HCT116 (cell line): ENCODE measurements at regions not wholly inside any gene's neighbourhood (a gene's known extent, or its start where the extent isn't known, plus 50 kb on each side); places are given as distances from the start of the nearest gene placed in this dataset.

Experiments
- ATAC-seq: fragments of 200-7000 bp; cut with Tn5 transposase; 2 replicates; pipeline ENCODE4 v1.9.1; 2020; ENCODE audit warnings: mild to moderate bottlenecking, moderate library complexity
- BruUV-seq: library from RNA; stranded (reverse); fragments of 400-500 nt; replicated peaks from 2 replicates; lab custom pipeline; 2021; lab: Mats Ljungman, UMichigan
- CTCF ChIA-PET: fragments of 300-600 bp; sonication (Branson Sonifier 250); formaldehyde crosslinking; loops from one replicate; lab custom pipeline; 2021; ENCODE audit warnings: antibody characterized with exemption; lab: Charles Lee
- POLR2A ChIA-PET: fragments of 300-600, 350-600 bp; sonication (Branson Sonifier 250); formaldehyde crosslinking; loops from one replicate; lab custom pipeline; 2021; ENCODE audit warnings: antibody characterized with exemption; lab: Charles Lee
- RAD21 ChIA-PET, 2 experiments: fragments of 300-600 bp; sonication (Branson Sonifier 250); formaldehyde crosslinking; loops; one replicate each; lab custom pipeline; 2023; ENCODE audit warnings: low total read pairs in 2 of 2; ENCODE audit not compliant: uncharacterized antibody in 2 of 2, unreplicated experiment in 2 of 2, low non-redundant PET in 1 of 2; lab: Charles Lee
- DNase-seq: peaks from one replicate; pipeline ENCODE4 v3.0.0-alpha.2; 2010; ENCODE audit warnings: low read depth, low spot score
- H2AFZ ChIP-seq: fragments of 200-600 bp; shearing (Covaris generic), sonication (generic); 2 replicates; pipeline ENCODE4 v1.6.1; 2017; ENCODE audit warnings: low read depth, mixed run types, mixed read lengths, antibody characterized with exemption, low read length; ENCODE audit not compliant: poor library complexity, severe bottlenecking
- H3K27ac ChIP-seq: 2 replicates; pipeline ENCODE4 v1.5.1; 2012; ENCODE audit warnings: low read depth, low read length
- H3K27me3 ChIP-seq: fragments of 200-600 bp; sonication (generic); 2 replicates; pipeline ENCODE4 v1.6.1; 2016; ENCODE audit warnings: mixed run types, low read length, mixed read lengths; ENCODE audit not compliant: insufficient read depth
- H3K36me3 ChIP-seq, 2 experiments: fragments of 200-500 bp in 1 of 2; fragments of 200-600 bp in 1 of 2; sonication (Bioruptor generic) in 1 of 2; sonication (generic) in 1 of 2; 2 replicates each; pipeline versions ENCODE4 v1.5.1 to v1.6.1; 2014 to 2016; ENCODE audit warnings: low read length in 2 of 2, inconsistent platforms in 1 of 2, mixed read lengths in 1 of 2, mixed run types in 1 of 2; ENCODE audit not compliant: insufficient read depth in 2 of 2, control insufficient read depth in 1 of 2
- H3K4me1 ChIP-seq, 2 experiments: fragments of 200-600 bp in 1 of 2; sonication (generic) in 1 of 2; 2 replicates each; pipeline versions ENCODE4 v1.5.1 to v1.6.1; 2012 to 2017; ENCODE audit warnings: low read length in 2 of 2, inconsistent platforms in 1 of 2, mild to moderate bottlenecking in 1 of 2, mixed read lengths in 1 of 2, mixed run types in 1 of 2, moderate library complexity in 1 of 2; ENCODE audit not compliant: insufficient read depth in 2 of 2, control insufficient read depth in 1 of 2
- H3K4me2 ChIP-seq: fragments of 200-600 bp; sonication (generic); 2 replicates; pipeline ENCODE4 v1.6.1; 2017; ENCODE audit warnings: mixed run types, low read length, mixed read lengths
- H3K4me3 ChIP-seq, 2 experiments: fragments of 200-600 bp in 1 of 2; sonication (generic) in 1 of 2; replicated peaks in 1 of 2; 2 replicates each; pipeline ENCODE4 v1.5.1; 2011 to 2016; ENCODE audit warnings: low read length in 2 of 2, control low read depth in 1 of 2, low read depth in 1 of 2, mild to moderate bottlenecking in 1 of 2, mixed read lengths in 1 of 2, mixed run types in 1 of 2
- H3K79me2 ChIP-seq: fragments of 200-600 bp; sonication (generic); 2 replicates; pipeline ENCODE4 v1.6.1; 2017; ENCODE audit warnings: mild to moderate bottlenecking, mixed run types, low read length, moderate library complexity, mixed read lengths; ENCODE audit not compliant: insufficient read depth
- H3K9ac ChIP-seq: fragments of 200-600 bp; sonication (generic); 2 replicates; pipeline ENCODE4 v1.6.1; 2016; ENCODE audit warnings: low read length, mixed read lengths
- H3K9me2 ChIP-seq: fragments of 200-600 bp; sonication (generic), shearing (Covaris generic); 2 replicates; pipeline ENCODE4 v1.6.1; 2017; ENCODE audit warnings: mixed run types, mild to moderate bottlenecking, moderate library complexity; ENCODE audit not compliant: insufficient read depth
- H3K9me3 ChIP-seq, 2 experiments: fragments of 200-500 bp in 1 of 2; fragments of 200-600 bp in 1 of 2; sonication (Bioruptor generic) in 1 of 2; sonication (generic) in 1 of 2; 2 replicates each; pipeline ENCODE4 v1.6.1; 2014 to 2017; ENCODE audit warnings: low read length in 2 of 2, mixed read lengths in 2 of 2, inconsistent platforms in 1 of 2, low read depth in 1 of 2, mild to moderate bottlenecking in 1 of 2, mixed run types in 1 of 2, moderate library complexity in 1 of 2; ENCODE audit not compliant: control insufficient read depth in 1 of 2, insufficient read depth in 1 of 2
- H4K20me1 ChIP-seq: fragments of 200-600 bp; sonication (generic), shearing (Covaris generic); 2 replicates; pipeline ENCODE4 v1.6.1; 2017; ENCODE audit warnings: mixed run types, mild to moderate bottlenecking, moderate library complexity; ENCODE audit not compliant: insufficient read depth
- ATF3 ChIP-seq: IDR thresholded peaks from 2 replicates; pipeline ENCODE4 v1.6.1; 2012
- CBX3 ChIP-seq: IDR thresholded peaks from 2 replicates; pipeline ENCODE4 v1.6.1; 2012; ENCODE audit warnings: low read depth
- CEBPB ChIP-seq: IDR thresholded peaks from 2 replicates; pipeline ENCODE4 v1.6.1; 2012; ENCODE audit warnings: low read depth
- CTCF ChIP-seq, 3 experiments: fragments of 200-600 bp in 1 of 3; sonication (generic) in 1 of 3; IDR thresholded peaks in 2 of 3; conservative IDR thresholded peaks in 1 of 3; 2 replicates each; pipeline ENCODE4 v1.5.1; 2012 to 2017; ENCODE audit warnings: low read depth in 2 of 3, low read length in 2 of 3, antibody characterized with exemption in 1 of 3, borderline replicate concordance in 1 of 3, control low read depth in 1 of 3, mild to moderate bottlenecking in 1 of 3, mixed read lengths in 1 of 3, mixed run types in 1 of 3, moderate library complexity in 1 of 3; ENCODE audit not compliant: insufficient read depth in 1 of 3
- ELF1 ChIP-seq: IDR thresholded peaks from 2 replicates; pipeline ENCODE4 v1.6.1; 2012; ENCODE audit warnings: low read depth, borderline replicate concordance
- JUND ChIP-seq: IDR thresholded peaks from 2 replicates; pipeline ENCODE4 v1.6.1; 2012
- POLR2AphosphoS5 ChIP-seq: IDR thresholded peaks from 2 replicates; pipeline ENCODE4 v1.6.1; 2011; ENCODE audit warnings: mild to moderate bottlenecking, low read depth, low read length, moderate library complexity
- RAD21 ChIP-seq: IDR thresholded peaks from 2 replicates; pipeline ENCODE4 v1.6.1; 2012; ENCODE audit warnings: low read depth, mild to moderate bottlenecking
- REST ChIP-seq: IDR thresholded peaks from 2 replicates; pipeline ENCODE4 v1.6.1; 2012; ENCODE audit warnings: low read depth
- SIN3A ChIP-seq: IDR thresholded peaks from 2 replicates; pipeline ENCODE4 v1.6.1; 2012; ENCODE audit warnings: low read depth
- ZBTB33 ChIP-seq: IDR thresholded peaks from 2 replicates; pipeline ENCODE4 v1.6.1; 2011; ENCODE audit warnings: mild to moderate bottlenecking, low read length, moderate library complexity; ENCODE audit not compliant: insufficient replicate concordance; ENCODE audit errors: extremely low read depth
- ZFX ChIP-seq: fragments of 450-650 bp; IDR thresholded peaks from 2 replicates; pipeline ENCODE4 v1.6.1; 2017
- intact Hi-C: fragments of 100-400 bp; cut with micrococcal nuclease; formaldehyde crosslinking; loops from 2 replicates; pipeline ENCODE4 v1.10.0; 2022

GRCh38 chr9:23172979-23173637 lies 652.9 kb downstream of the ELAVL2 start:
- no peaks in the 10 kb centered on the region for H3K79me2 ChIP-seq
- H2AFZ ChIP-seq: no peak overlapping the region
- DNase-seq: no peak
- H3K4me2 ChIP-seq: no peak overlapping the region
- CTCF ChIA-PET: no interaction called here
- H3K4me1 ChIP-seq: no peaks in the 10 kb centered on the region
- RAD21 ChIA-PET: no interaction called here
- BruUV-seq: no TSS peak
- H3K9me2 ChIP-seq: no peaks in the 10 kb centered on the region
- no peaks in the 10 kb centered on the region for H4K20me1 ChIP-seq
- H3K36me3 ChIP-seq: no peaks in the 10 kb centered on the region
- POLR2A ChIA-PET: no interaction called here
- no peak overlapping the region for H3K4me3 ChIP-seq
- TF ChIP-seq RAD21: no peak
- TF ChIP-seq SIN3A: no peak
- no peak for TF ChIP-seq ZBTB33
- TF ChIP-seq POLR2AphosphoS5: no peak
- TF ChIP-seq CEBPB: no peak
- TF ChIP-seq ZFX: no peak
- no peak for TF ChIP-seq CTCF (IDR thresholded peaks at IDR 0.05 in 2 of 3, conservative IDR thresholded peaks at IDR 0.05 in 1 of 3; ENCODE audit: borderline replicate concordance in 1 of 3, insufficient read depth in 1 of 3, low read depth in 2 of 3, low read length in 2 of 3)
- TF ChIP-seq ATF3: no peak
- no peak for TF ChIP-seq REST
- no peak for TF ChIP-seq CBX3
- no peak for TF ChIP-seq JUND
- no peak for TF ChIP-seq ELF1
- TF ChIP-seq, all 23 proteins: peak for 0
- H3K27ac ChIP-seq: no peak overlapping the region
- no peaks in the 10 kb centered on the region for H3K27me3 ChIP-seq
- peaks cover 0 to 3% of the 10 kb centered on the region in 2 experiments; a peak in 1 of 4 replicates for H3K9me3 ChIP-seq
- H3K9ac ChIP-seq: no peak overlapping the region
- intact Hi-C loops: no loop called here
- ATAC-seq: no peak
